ENCODE measurements at regions not wholly inside any gene's neighbourhood (a gene's known extent, or its start where the extent isn't known, plus 50 kb on each side); places are given as distances from the start of the nearest gene placed in this dataset.
"Not testable (repeated sequence)": the region's sequence is repeated elsewhere in the genome, so short reads cannot be mapped to it uniquely, and the experiment has no call there.

- no peak for TF ChIP-seq CREB5 (CRISPR knock-in tag; IDR thresholded peaks at IDR 0.05; ENCODE audit: low read depth)
Measured at GRCh38 chr7:32761451-32762205, 129.9 kb downstream of the KBTBD2 start (continued).

DNA sequence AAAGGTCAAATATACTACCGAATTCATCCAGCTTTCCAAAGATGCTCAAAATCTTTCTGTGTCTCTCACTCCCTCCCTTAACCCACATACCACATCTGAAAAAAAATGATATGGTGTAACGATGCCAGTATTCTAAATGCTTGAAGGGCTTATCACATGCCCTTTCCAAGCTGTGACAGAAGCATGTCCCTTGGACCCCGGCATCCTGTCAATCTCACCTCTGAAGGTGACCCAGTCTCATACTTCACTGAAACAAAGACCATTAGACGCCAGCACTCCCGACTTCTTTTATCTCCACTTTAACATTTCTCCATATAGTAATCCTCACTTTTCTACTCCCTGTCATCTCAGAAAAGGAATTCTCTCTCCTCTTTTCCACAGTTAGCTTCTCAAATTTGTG, 130.8 kb downstream of the KBTBD2 start:
- ATAC-seq, result not testable (repeated sequence)

GRCh38 chr7:32759859-32760258, 131.7 kb downstream of the KBTBD2 start:
- ATAC-seq, result not testable (repeated sequence)

DNA sequence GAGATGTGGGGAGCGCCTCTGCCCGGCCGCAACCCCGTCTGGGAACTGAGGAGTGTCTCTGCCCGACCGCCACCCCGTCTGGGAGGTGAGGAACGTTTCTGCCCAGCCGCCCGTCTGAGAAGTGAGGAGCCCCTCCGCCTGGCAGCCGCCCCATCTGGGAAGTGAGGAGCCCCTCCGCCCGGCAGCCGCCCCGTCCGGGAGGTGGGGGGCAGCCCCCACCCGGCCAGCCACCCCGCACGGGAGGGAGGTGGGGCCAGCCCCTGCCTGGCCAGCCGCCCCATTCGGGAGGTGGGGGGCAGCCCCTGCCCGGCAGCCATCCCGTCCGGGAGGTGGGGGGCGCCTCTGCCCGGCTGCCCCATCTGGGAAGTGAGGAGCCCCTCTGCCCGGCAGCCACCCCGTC, 137.7 kb downstream of the KBTBD2 start:
- not testable (repeated sequence) for ATAC-seq

DNA sequence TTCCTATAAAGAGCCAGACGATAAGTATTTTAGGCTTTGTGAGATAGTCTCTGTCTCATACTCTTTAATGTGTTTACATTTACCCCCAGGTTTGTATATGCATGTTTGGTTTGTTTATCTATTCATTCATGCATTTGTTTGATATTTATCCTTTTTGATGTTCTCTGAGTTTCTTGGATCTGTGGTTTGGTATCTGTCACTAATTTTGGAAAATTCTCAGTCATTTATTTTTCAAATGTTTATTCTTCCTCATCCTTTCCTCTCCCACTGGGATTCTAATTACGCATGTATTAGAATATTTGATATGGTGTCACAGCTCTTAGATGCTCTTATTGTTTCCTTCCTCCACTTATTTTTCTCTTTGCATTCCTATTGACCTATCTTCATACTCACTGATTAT, 143.2 kb downstream of the KBTBD2 start:
- not testable (repeated sequence) for ATAC-seq

DNA sequence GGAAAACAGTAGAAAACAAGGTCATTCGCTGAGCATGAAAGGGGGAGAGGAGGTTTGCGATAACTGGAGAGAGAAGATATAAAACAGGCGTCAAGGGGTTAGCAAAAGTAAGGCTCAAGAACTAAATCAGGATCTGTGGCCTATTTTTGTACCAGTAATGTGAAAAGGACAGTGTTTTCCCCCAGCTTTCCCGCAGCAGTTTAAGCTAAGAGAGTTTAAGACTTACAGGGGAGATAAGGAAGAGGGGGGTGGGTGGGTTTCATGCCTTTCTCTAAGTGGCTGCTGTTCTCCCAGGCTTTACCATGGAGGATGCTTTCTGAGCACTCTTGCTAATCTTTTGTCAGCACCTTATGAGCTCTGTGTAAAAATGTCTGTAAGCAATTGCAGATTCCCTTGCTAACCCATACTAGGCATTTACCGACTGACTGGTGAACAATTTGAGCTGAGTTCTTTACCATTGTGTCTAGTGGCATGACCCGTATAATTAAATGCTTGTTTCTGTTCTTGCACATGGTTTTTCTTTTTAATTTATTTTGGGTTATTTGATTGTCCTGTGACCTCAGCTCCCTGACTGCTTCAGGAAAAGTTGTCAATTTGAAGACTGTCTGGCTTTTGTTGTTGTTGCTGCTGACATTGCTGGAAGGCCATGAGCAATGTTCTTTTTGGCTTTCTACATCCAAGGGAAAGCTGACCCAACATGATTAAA, 144.0 kb downstream of the KBTBD2 start:
- TF ChIP-seq TCF4 (CRISPR knock-in tag; IDR thresholded peaks at IDR 0.05; ENCODE audit: borderline replicate concordance), result peak; percentile 60; the same call in 1 of the 2 replicates
- not testable (repeated sequence) for ATAC-seq

GRCh38 chr7:32741853-32742476, 149.6 kb downstream of the KBTBD2 start:
- ATAC-seq, result not testable (repeated sequence)

GRCh38 chr7:32739749-32740148, 151.8 kb downstream of the KBTBD2 start:
- ATAC-seq, result not testable (repeated sequence)

GRCh38 chr7:32738390-32738789, 153.2 kb downstream of the KBTBD2 start:
- ATAC-seq, result not testable (repeated sequence)

DNA sequence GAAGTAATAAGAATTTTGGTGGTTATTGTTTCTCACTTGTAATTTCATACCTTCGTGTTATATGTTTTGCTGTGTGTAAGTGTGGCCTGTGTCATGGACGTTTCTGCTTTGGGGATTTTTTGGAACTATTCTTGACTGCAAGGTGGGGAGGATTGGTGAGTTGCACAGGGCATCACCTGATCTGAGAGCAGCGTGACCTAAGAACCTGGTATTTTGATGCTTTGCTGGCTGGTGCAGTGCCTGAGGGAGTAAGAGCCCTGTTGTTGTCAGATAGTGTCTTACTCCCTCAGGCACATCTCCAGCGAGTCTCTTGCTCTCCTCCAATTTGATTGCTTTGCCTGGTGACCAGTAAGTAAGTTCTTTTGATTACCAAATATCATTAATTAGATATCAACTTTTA, 158.8 kb downstream of the KBTBD2 start:
- ATAC-seq, result not testable (repeated sequence)

GRCh38 chr7:32729335-32729675, 162.3 kb downstream of the KBTBD2 start:
- not testable (repeated sequence) for ATAC-seq

DNA sequence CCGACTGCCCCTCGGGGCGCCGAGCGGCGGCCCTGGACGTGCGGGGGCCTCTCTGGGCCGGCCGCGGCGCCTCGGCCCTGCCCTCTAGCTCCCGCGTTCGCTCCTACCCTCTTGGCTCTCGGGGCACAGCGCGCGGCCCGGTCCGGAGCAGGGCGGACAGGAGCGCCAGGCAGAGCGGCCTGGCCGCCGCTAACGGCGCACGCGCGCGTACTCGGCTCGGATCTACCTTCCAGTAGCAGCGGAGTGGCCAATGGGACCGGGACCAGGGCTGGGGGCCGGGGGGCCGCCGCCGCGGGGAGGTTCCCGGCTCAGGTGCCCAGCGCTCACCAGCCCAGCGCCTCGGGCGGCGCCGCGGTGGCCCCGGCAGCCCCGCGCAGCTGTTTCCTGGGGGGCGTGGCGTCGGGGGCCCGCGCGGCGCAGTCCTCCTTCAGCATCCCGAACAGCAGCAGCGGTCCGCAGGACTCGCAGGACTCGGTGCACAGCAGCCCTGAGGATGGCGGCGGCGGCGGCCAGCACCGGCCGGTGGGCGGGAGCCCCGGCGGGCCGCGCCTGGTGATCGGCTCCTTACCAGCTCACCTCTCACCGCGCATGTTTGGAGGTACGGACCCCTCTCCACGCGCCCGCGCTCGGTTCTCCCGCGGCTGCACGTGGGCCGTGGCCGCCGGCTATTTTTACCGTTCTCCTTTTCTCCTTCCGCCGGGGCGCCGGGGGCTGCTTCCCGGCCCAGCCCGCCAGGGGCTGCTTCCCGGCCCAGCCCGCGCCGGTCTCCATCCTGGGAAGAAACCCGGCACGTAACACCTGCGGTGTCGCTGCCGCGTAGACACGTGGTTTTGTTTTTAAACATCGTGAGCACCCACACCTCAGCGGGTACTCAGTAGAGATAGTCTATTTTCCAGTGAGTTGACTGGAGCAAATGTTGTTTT, 162.9 kb downstream of the KBTBD2 start:
- peak; percentile 86 for ATAC-seq

DNA sequence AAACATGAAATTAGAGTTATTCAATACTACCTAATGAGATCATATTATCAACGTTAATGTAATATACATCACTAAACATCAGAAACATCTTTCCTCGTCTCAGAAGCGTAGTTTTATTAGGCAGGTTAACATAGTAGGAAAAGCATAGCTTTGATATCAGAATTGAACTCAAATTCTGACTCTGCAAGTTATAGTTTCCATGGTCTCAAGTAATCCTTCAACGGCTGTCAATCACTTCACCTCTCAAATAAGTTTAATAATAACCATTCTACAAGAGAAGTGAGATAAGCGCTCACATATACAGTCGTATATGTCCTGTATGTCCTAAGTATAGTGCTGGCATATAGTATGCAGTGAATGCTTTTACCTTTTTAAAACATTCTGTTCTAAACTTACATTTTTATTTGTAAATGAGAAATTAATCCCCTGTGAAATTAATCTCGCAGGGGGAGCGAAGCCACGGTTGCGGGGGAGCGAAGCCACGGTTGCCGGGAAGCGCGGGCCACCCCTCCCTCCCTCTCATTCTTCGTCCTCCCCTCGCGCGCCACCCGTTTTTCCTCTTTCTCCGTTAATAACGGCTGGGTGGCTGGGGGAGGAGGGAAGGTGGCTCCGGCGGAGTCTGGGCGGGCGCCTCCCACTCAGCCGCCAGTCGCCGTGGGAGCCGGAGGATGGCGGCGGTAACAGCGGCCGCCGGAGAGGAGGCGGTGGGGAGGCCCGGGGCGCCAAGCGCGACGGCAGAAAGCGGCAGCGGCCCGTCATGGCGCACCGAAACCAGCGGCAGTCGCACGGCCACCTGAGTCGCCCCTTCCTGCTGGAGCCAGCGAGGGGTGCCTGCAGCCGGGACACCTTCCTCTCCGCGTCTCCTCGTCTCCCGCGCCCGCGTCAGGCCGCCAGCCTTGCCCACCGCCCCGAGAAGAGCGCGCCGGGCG, 163.8 kb downstream of the KBTBD2 start:
- peak; percentile 80 for ATAC-seq

- not testable (repeated sequence) for ATAC-seq
Measured at GRCh38 chr7:32722837-32723236, 168.7 kb downstream of the KBTBD2 start.
